SW 1271 (cell line): ENCODE measurements at regions not wholly inside any gene's neighbourhood (a gene's known extent, or its start where the extent isn't known, plus 50 kb on each side); places are given as distances from the start of the nearest gene placed in this dataset.
"Not testable (repeated sequence)": the region's sequence is repeated elsewhere in the genome, so short reads cannot be mapped to it uniquely, and the experiment has no call there.

Source experiments
- DNase-seq, 2 experiments: peaks; one replicate each; lab custom pipeline; 2025; lab: John Stamatoyannopoulos, UW

DNA sequence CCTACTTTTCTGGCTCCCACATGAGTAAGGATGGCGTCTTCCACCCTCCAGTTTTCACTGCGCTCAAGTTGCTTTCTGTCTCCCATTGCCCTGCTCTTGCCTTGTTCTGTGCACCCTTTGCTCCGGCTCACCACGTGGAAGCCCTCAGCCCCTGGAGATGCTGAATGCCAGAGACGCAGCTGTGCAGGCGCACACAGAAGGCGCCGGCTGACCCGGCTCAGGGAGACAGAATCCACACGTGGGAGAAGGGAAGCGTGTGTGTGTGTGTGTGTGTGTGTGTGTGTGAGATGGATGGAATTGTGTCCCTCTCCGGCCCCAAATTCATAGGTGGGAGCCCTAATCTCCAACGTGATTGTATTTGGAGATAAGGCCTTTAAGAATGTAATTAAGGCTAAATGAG lies 118.2 kb upstream of the ERRFI1 start:
- no peak for DNase-seq

DNA sequence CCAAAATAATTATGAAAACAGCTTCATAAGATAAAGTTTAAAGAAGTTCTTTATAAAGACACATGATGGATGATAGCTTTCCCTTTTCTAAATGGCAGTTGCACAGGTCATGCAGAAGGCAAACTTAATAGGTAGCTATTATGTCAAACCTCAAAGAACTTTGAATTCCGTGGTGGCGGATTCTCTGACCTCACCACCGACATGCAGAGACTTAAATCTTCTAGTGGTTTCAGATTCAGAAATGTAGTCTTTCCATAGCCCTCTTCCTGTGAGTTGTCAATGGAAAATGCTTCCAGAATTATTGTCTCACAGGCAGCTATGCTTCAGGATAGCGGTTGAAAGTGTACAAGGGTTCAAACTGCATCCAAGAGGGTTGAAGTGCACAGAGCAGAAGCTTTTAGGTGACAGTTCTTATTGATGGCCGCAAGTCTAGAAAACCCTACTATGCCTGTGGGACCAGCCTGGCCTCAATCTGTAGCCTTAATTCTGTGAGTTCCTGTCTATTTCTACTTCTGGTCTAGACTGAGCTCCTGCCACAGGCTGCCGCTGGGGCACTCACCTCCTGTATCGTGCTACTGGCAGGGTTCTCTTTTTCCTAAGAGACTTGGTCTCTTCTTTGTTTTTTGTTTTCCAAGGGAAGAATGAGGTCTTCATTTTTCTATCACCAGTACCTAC lies 117.0 kb upstream of the ERRFI1 start:
- no peak for DNase-seq

DNA sequence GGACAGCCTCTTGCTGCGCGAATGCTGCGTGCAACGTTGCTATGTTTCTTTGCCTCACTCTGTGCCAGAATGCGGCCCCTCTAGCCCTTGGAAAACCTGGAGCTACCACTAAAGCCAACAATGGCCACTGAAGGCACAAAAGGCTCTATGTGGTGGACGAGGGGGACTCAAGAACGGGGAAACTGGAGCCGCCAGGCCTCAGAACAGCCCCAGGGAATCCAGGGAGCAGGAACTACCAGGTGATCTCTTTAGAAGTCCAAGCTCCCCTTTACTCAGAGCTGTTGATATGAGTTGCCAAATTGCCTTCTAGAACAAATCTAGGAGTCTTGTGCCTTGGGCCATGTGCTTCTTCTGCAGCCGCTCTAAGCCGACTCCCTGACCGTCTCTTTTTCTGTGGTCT lies 113.8 kb upstream of the ERRFI1 start:
- no peak for DNase-seq

DNA sequence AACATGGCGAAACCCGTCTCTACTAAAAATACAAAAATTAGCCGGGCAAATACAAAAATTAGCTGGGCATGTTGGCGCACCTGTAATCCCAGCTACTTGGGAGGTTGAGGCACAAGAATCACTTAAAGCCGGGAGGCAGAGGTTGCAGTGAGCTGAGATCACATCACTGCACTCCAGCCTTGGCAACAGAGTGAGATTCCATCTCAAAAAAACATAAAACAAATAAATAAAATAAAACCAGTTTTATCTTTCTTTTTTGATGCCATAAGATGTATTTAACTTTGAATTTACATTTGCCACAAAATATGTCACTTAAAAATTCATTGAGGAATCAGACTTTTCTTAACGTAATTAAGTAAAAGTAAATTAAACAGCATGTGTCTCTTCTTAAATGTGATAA lies 113.3 kb upstream of the ERRFI1 start:
- DNase-seq, result no peak

DNA sequence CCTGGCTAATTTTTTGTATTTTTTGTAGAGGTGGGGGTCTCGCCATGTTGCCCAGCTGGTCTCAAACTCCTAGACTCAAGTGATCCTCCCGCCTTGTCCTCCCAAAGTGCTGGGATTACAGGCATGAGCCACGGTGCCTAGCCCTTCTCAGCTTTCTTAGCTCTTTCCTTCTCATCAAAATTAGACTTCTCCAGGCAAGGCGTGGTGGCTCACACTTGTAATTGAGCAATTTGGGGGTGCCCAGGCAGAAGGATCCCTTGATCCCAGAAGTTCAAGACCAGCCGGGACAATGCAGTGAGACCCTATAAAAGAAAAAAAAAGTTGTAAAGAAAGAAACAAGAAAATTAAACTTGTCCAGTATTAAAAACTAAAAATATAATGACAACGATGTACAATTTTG lies 112.6 kb upstream of the ERRFI1 start:
- DNase-seq, result no peak

DNA sequence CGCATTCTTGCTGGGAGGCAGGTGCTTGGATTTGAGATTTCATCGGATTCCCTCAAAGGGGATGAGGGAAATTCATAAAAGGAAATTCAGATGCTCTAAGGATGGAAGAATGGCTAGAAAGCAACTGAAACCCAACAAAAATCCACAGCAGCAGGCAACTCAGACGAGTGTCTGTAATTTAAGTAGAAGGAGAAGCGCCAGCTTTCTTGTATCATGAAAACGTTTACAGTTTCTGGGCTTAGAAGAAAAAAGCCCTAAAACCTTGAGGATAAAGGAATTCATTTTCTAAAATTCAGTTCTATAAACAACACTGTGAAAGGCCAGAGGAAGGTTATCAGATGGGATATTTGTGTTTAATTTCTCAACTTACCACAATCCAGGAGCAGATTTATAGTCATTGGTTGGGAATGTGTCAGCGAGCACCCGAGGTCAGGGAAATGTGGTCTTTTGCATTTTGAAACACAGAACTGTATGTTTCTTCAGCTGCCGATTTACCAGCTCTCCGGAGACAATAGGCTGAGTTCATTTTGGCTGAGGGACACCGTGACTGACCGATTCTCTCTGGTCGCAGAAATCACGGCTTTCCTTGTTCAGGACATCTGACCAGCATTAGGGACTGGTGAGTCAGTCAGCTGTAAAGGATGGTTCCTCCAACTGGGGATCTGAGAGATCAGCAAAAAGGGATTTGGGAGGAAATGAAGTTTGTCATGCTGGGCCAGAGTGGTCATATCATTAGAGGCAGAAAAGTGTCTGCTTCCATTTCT lies 111.6 kb upstream of the ERRFI1 start:
- DNase-seq, result peak in 1 of 2 experiments; percentile 79

DNA sequence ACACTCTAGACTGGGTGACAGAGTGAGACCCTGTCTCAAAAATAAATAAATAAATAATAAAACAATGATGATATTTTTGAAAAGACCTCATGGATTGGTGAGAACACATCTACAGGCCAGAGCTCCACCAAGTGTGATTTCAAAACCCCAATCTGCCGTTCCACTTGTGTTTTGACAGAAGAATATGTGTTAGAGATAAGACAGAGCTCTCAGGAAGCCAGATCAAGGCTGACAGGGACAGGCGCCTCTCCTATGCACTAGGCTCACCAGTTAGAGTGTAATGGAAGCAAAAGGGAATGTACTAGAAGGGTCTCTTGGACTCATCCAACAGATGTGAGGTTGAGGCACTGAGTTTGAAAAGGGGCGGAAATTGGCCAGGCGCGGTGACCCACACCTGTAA lies 110.7 kb upstream of the ERRFI1 start:
- no peak for DNase-seq

DNA sequence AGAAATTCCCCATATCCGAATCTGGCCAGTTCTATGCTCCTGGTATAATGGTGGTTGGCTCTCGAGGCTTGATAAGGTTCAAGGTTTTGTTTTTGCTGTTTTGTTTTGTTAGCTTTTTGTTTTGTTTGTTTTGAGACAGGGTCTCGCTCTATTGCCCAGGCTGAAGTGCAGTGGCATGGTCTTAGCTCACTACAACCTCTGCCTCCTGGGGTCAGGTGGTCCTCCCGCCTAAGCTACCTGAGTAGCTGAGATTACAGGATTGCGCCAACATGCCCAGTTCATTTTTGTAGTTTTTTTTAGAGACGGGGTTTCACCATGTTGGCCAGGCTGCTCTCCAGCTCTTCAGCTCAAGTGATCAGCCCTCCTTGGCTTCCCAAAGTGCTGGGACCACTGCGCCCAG lies 109.1 kb upstream of the ERRFI1 start:
- DNase-seq, result no peak

DNA sequence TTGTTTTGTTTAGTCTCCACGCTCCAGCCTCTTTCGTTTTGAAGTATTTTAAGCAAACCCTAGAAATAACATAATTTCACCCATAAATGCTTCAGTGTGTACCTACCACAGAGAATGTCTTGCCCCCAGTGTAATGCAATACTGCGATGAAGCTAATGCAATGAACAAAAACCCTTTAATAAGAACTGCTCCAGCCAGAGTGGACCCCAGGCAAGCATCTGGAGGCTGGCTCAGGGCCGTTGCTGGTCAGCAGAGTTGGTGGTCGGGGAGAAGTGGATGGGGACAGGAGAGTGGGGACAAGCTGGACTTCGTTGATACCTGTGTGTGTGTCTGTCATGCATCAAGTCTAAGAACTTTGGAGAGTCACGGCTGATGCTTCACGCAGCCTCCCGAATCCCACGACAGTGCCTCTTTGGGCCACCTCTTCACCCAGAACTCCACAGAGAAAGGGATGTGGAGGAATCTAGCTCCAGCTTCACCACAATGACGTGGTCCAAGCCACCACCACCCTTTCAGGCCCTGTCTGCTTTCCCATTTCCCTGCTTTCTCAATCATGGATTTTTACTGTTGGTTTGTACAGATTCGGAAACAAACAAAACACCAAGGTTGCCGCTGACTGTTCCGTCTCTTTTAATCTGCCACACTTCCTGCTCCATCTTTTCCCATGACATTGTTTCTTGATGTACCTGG lies 108.6 kb upstream of the ERRFI1 start:
- DNase-seq, result no peak

DNA sequence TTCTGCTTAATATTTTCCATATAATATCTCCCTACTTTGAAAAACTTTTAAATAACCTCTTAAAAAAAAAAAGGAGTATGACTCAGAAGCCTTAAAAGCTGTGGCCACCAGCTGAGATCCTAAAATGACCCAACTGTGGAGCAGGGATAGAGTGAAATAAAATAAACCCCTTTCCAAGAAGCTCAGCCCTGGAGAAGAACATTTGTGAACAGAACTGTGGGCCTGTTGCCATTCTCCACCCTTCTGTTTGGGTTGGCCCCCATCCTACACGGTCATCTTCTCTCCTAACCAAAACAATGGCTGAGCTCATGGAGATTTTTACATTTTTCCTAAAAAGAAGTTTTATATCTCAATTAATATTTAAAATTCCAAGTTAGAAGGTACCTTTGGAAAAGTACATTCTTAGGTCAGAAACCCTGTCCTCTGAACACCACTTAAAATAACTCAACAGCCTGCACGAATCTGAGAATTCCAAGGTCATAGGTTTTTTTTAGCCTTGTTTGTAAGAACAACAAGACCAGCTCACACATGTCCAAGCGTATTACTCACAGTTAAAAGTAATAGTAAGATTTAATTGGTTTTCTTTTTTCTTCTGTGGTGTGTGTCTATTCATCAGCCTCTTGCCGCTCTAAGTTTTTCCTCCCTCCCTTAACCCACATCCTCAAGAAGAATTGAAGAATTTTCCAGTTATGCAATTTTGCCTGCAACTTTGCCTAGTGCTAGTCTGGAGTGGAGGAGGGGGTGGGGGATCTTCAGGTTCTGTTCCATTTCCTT lies 107.7 kb upstream of the ERRFI1 start:
- DNase-seq, result peak in 1 of 2 experiments; percentile 58

DNA sequence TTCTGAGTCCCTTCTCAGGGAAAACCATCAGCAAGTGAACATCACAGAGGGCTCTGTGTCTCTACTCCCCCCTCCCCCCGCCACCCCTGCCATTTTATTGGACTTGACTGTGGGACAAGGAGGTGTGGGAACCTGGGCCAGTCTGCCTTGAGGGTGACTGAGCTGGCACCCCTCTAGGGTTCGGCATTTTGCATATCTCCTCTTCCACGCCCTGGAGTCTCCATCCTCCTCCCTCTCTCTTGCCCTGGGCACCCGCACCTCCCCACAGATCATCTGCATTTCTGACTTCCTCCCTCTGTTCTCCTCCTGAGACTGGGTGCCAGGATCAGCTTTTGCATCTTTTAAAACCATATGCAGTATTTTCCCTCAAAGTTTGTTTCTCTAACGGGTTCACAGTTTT lies 107.1 kb upstream of the ERRFI1 start:
- DNase-seq, result no peak

DNA sequence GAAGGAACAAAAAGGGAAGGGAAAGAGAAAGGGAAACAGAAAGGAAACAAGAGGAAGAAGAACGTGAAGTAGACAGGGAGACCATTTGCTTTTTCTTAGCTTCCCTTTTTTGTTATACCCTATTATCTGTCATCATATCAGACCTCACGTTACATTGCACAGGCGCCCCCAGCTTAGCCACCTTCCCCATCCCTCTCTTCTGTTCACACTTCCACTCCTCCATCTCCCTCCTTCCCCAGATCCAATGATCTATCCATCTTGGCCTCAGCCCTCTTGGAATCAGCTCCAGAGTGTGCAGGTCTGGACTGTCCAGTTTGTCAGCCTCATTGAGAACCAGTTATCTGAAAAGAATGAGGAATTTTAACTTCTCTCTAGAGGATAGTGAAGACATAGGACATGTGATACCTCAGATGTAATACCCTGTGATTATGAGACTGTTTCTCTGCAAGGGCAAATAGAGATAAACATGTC lies 101.1 kb upstream of the ERRFI1 start:
- no peak for DNase-seq

DNA sequence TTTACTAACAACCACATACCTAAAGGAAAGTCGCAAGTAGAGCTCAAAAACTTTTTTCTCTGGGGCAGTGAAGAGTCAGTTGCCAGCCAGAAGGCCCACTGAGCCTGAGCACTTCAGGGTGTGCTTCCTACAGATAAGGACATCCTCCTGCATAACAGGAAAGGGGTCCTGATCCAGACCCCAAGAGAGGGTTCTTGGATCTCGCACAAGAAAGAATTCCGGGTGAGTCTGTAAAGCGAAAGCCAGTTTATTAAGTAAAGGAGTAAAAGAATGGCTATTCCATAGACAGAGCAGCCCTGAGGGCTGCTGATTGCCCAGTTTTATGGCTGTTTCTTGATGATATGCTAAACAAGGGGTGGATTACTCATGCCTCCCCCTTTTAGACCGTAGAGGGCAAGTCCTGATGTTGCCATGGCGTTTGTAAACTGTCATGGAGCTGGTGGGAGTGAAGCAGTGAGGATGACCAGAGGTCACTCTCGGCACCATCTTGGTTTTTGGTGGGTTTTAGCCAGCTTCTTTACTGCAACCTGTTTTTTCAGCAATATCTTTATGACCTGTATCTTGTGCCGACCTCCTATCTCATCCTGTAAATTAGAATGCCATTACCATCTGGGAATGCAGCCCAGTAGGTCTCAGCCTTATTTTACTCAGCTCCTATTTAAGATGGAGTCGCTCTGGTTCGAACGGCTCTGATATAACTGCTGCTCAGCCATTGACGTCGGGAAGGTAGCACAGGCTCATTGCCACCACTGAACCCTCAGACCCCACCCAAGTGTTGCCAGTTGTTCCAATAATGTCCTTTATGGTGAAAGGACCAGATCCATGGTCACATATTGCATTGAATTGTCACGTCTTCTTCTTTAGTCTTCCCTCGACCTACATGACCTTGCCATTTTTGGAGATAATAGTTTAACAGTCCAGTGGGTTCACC lies 96.6 kb upstream of the ERRFI1 start:
- no peak for DNase-seq

DNA sequence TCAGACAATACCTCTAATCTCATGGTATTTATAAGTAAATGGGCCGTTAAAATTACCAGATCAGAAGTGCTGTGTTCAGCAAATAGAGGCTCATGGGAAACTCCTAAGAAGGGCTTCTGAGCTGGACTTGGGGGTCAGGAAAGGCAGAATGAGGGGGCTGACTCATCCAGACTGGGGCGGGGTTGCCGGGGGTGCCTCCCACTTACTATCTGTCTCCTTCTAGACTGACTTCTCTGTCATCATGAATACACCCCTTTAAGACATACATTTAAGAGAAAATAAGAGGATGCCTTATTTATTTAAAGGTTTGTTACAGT lies 96.0 kb upstream of the ERRFI1 start:
- DNase-seq, result no peak

DNA sequence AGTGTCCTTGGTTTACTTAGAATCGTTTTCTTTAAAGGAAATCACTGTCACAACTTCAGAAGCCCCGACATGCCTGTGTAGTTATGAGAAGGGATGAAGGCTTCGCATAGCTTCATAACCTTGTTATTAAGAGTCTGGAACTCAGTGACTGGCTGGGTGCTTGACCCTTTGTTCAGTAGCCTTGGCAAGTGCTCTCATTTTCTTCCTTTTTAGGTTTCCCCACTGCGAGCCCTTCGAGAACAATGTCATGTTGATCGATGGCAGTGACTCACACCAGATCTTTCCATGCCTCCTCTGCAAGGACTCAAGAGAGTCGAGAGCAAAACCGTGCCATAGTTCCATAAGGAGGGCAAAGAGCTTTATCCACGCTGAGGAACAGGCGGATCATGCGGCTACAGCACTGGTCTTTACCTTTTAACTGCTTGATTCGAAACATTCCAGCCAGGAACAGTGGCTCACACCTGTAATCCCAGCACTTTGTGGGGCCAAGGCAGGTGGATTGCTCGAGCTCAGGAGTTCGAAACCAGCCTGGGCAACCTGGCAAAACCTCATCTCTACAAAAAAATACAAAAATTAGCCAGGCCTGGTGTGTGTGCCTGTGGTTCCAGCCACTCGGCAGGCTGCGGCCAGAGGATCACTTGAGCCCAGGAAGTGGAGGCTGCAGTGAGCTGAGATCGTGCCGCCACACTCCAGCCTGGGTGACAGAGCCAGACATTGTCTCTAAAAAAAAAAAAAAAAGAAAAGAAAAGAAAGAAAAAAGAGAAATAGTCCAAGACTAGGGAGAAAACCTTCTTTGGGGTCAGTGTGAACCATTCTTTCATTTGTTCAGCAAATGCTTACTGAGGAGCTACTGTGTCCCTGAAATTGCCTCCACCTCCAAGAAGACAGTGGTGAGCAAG lies 95.4 kb upstream of the ERRFI1 start:
- DNase-seq, result no peak

DNA sequence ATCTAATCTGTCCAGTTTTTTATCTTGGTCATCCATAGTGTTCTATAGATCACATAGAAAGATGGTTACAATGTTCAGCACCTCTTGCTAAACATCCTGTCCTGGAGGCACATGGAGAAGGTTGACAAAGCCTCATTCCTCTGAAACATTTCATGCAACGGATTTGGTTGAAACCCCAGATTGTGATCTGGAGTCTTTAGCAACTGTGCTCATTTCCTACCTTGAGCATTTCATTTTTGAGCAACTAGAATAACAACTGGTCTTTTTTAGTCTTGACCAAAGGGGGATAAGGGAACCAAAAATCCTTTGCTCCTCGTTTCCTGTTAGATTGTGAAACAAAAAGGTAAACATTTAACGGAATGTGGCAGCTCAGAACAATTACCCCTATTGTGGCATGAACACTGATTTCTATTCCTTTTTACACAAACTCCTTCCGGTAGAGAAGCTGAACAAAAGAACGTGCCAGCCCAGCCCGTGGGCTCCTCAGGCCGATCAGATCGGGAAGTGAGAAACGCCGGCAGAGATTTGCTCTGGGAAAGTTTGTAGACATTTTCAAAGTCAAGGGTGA lies 94.7 kb upstream of the ERRFI1 start:
- DNase-seq, result peak in 1 of 2 experiments; percentile 50

DNA sequence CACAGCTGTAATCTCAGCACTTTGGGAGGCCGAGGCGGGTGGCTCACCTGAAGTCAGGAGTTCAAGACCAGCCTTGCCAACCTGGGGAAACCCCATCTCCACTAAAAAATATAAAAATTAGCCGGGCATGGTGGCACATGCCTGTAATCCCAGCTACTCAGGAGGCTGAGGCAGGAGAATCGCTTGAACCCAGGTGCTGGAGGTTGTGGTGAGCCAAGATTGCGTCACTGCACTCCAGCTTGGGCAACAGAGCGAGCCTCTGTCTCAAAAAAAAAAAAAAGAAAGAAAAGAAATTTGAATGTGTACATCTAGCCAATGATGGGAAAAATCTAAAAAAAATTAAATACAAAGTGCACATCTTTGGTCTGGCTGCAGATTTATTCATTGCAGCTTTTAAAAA lies 92.6 kb upstream of the ERRFI1 start:
- not testable (repeated sequence) for DNase-seq

DNA sequence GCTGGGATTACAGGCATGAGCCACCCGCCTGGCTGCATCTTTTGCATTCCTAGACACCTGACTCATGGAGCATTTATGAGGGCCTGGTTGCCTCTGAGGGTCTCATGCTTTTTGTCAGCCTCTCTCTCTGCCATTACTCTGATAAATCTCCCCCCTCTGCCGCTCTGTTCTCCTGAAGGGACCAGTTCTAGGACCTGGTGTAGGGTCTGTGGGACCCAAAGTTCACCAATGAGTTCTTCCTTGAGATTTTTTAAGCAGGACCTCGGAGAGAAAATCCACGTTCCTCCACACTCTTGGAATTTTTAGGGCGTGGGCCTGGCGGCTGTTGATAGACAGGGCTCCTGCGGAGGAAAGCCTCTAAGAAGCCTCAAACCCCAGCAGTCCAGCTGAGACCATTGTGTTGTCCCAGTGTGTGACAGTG lies 91.9 kb upstream of the ERRFI1 start:
- no peak for DNase-seq

DNA sequence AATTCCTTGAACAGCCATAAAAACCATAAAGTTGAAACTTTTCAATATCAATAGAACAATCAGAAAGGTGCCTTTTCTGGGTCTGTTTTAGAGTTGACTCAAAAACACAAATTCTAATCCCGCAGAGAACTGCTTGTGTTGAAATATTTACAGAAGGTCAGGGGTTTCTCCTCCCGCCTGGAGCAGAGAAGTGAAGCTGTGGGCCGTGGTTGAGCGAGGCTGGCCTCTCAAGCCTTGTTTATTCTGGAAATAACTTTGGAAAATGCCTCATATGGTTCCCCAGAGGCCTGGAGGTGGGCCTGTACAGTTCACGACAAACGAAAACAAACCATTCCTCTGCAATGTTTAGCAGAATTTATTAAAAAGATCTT lies 90.8 kb upstream of the ERRFI1 start:
- no peak for DNase-seq

DNA sequence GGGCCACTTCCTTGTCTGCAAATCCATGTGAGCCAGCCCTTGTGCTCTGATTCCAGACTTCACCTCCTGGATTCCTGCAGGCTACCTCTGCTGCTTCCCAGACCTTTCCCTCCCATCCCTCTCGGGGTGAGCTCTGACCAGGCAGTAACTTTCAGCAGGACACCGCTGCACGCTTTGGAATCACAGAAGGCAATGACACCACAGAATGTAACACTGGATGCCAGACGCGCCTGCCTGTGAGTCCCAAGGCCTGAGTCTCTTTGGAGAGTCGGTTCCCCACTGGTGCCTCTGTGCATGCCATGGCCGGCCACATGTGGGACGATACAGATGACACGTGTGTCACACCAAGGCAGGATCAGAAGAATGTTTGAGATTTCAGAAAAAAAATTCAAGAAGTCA lies 89.7 kb upstream of the ERRFI1 start:
- no peak for DNase-seq
